IPS-NIHi11 (cell line): ENCODE measurements at regions not wholly inside any gene's neighbourhood (a gene's known extent, or its start where the extent isn't known, plus 50 kb on each side); places are given as distances from the start of the nearest gene placed in this dataset.

Experiments used
- DNase-seq: peaks from one replicate; pipeline ENCODE4 v3.0.0; 2012; ENCODE audit warnings: mixed read lengths, low spot score

DNA sequence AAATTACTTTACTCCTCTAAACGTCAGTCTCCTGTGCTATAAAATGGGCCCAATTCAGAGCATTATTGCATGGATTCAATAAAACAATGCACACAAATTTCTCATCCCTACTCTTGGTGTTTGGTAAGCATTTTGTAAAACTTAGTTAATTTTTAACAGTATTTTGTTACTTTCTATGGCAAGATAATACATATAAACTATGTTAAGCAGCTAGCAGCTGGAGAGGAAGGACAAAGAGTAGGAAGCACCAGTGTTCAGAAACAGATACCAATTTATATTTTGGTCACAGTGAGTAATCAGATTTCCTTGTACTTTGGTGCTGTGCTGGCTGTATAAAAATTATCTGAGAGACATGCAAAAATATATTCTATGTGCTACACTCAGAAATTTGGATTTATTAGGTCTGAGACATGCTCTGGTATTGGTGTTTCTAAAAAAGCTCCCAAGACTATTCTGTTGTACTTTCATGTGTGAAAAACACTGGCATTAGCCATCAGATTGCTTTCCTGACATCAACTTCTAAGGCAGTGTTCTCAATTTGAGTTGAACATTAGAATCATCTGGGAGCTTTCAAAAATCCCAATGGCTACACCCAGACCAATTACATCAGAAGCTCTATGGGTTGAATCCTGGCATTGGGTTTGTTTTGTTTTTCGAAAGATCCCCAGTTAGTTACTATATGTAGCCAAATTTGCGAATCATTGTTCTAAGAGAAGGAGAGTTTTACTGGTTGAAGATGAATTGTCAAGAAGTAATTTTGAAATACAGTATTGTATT is 100.3 kb upstream of the C1orf87 start:
- DNase-seq, result no peak

- no peak for DNase-seq
These were observed 99.4 kb upstream of the C1orf87 start for GRCh38 chr1:60173006-60173405.

DNA sequence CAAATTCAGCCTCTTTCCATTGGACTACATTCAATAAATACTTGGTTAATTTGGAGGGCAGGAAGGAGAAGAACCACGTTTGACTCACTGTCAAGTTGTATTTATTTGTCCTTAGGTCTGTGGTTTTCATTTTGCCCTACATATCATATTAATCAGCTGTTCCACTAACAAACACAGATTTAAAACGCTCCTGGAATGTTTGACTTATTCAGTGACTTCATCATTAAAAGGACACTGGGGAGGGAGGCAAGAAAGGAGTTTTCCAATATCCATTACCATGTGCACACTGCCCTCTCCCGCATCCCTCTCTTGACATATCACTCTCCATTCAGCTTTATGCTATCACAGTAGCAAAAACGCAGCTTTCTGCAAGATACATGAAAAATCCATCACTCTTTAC is 98.2 kb upstream of the C1orf87 start:
- DNase-seq, result no peak

GRCh38 chr1:60170709-60171108 is 97.1 kb upstream of the C1orf87 start:
- DNase-seq, result no peak

- no peak for DNase-seq
These were observed 95.6 kb upstream of the C1orf87 start for GRCh38 chr1:60169206-60169605.

DNA sequence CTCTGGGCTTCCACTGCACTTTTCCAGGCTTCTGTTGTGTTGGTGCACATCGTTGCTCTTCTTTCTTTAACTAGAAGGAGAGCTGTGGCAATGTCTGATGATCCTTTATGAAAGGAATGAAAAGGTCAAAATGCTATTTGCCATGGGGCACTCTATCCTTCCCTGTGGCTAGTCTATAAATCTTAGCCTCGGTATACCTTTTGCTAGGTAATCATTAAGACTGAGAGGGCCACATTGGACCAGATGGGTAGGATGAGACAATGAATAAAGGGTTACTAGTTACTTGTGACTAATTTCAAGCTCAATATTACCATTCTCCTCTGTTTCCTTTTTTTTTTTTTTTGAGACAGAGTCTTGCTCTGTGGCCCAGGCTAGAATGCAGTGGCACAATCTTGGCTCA is 89.4 kb upstream of the C1orf87 start:
- no peak for DNase-seq

DNA sequence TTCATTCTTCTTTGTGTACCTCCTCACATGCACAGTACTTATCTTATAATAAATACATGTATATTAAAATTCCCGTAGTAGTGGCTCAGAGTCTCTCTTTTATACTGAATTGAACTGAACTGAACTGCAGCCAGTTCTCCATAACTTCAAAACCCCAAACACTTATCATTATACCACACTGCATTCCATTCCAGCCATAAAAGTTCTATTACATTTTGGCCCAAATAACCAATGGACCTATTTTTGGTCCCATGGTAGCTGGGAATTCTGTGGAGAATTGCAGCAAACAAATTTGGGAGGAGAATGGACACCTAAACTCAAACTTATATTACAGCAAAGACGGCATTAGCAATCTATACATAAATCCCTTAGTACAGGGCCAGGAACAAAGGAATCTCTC is 86.6 kb upstream of the C1orf87 start:
- no peak for DNase-seq

GRCh38 chr1:60156371-60156770 is 82.8 kb upstream of the C1orf87 start:
- no peak for DNase-seq

- no peak for DNase-seq
These were observed 80.4 kb upstream of the C1orf87 start for GRCh38 chr1:60153961-60154360.

GRCh38 chr1:60152891-60153290 is 79.3 kb upstream of the C1orf87 start:
- DNase-seq, result peak; percentile 18

DNA sequence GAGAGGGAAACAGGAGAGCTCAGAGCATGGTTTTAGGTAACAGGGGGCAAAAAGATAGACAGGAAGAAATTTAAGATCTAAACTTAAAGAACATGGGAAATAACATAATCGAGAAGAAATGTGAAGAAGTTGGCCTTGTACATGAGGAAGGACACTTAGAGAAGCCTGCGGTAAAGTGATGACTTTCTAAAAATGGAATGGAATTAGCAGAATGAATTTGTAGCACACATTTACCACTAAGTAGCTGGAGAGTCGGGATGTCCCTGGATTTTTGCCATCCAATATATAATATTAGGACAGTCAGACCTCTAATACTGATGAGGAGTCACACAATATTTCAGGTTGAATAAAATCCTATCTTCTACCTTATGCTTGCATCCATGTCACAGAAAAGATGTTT is 77.7 kb upstream of the C1orf87 start:
- DNase-seq, result no peak

GRCh38 chr1:60149251-60149650 is 75.7 kb upstream of the C1orf87 start:
- DNase-seq, result peak; percentile 15

DNA sequence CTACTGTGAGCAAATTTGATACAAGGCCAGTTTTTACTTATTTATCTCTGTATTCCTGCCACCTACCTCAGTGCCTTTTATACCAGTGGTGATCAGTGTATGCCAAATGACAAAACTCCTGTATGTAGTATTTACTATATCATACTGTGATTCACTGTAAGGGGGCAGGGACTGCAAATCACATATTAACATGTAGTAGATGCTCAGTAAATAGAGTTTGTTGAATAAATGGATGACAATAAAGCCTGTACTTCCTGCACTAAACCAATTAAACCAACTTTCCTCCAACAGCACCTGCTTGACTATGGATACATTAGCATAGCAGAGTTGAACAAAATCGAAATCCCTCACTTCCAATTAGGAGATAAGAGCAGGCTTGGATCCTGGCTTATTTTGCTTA is 73.3 kb upstream of the C1orf87 start:
- no peak for DNase-seq

GRCh38 chr1:60145771-60146170 is 72.2 kb upstream of the C1orf87 start:
- DNase-seq, result no peak

GRCh38 chr1:60141743-60142142 is 68.2 kb upstream of the C1orf87 start:
- no peak for DNase-seq

DNA sequence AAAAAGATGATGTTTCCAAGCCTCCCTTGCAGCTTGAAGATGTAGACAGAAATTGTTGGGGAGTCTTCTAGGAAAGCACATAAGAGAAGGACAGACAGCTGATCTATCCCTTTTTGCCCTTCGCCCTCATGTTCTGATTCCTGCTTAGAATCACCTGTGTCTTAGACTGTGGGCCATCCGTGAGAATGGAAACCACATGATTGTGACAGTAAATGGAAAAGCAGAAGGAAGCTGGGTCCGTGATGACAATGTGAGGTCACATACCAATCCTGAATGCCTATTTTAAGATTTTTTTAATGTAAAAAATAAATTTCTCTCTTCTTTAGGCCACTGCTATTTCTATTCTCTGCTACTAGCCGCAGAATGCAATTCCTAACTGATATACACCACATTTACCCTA is 67.7 kb upstream of the C1orf87 start:
- no peak for DNase-seq

GRCh38 chr1:60137406-60137805 is 63.8 kb upstream of the C1orf87 start:
- no peak for DNase-seq

GRCh38 chr1:60136395-60136794 is 62.8 kb upstream of the C1orf87 start:
- DNase-seq, result no peak

GRCh38 chr1:60134716-60135115 is 61.1 kb upstream of the C1orf87 start:
- DNase-seq, result no peak

DNA sequence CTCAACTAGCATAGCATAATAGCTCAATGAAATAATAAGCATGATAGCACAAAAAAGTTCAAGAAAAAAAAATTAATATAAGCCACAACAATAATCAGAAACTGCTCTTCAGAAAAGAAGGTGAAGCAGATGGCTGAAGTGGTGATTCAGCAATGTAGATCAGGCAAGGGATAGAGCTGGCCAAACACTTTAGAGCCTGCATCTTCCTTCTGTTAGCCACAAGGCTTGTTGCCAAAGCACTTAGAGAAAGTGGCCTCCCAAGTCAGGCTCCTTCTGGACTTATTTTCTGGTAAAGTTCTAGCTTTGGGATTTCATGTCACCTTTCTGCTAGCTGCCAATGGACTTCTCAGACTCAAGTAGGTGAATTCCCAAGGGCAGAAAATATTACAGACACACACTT is 60.3 kb upstream of the C1orf87 start:
- no peak for DNase-seq

DNA sequence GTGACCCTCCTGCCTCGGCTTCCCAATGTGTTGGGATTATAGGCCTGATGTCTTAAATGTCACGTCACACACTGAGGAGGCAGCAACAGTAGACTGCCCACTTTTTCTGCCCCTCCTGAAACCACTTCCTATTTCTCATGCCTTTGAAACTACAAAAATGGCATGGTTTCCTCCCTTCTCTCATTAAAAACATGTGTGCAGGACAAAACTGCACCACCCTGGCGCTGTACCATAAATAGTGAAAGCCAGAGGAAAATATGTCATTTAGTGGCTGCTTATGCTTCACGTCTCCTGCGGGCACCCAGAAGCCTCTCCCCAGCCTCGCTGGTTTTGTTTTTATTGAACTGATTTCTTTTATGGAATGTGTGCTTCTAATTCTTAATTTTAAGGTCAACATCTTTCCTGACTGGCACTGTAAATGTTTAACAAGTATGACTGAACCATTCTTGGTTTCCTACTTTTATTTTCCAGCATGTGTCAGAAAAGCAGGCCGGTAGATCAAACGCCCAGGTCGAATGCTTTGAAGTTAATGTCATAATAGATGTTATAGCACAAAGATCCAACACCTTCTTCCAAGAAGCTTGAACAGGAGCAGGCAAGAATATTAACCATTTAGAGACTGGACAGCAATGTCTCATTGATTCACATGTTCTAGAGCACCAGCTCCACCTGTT is 59.6 kb upstream of the C1orf87 start:
- DNase-seq, result no peak

DNA sequence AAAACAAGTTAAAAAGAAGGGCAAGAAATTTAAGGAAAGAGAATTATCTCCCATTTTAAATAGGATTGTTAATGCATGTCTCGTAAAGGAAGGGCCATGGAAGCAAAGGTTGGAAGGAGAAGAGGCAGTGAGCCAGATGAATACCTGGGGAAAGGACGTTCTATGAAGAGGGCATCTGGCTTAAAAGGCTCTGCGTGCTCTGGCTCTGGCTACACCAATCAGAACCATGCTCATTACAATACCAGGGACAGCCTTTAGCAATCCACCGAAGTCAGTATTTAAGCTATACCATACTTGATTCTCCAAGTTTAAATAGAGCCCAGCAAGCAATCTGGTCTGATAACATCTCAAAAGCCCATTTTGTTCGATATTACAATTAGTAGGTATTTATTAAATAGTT is 58.5 kb upstream of the C1orf87 start:
- DNase-seq, result no peak

GRCh38 chr1:60130703-60131102 is 57.1 kb upstream of the C1orf87 start:
- no peak for DNase-seq

GRCh38 chr1:60129911-60130310 is 56.3 kb upstream of the C1orf87 start:
- DNase-seq, result no peak
